T-cell (primary cell): ENCODE measurements at regions not wholly inside any gene's neighbourhood (a gene's known extent, or its start where the extent isn't known, plus 50 kb on each side); places are given as distances from the start of the nearest gene placed in this dataset.
"Not testable (repeated sequence)": the region's sequence is repeated elsewhere in the genome, so short reads cannot be mapped to it uniquely, and the experiment has no call there.

Experiments used
- ATAC-seq, 4 experiments: fragments of 200-7000 bp in 3 of 4; fragments of 150-1000 bp in 1 of 4; cut with Tn5 transposase; replicated peaks in 1 of 4; 1 replicate in 3 of 4; 2 replicates in 1 of 4; pipeline ENCODE4 v1.10.0; 2021; ENCODE audit warnings: moderate library complexity in 3 of 4, mild to moderate bottlenecking in 2 of 4, moderate number of reproducible peaks in 1 of 4
- CTCF ChIA-PET, 2 donors: fragments of 300-600 bp; sonication (Branson Sonifier 250); formaldehyde crosslinking; loops; one replicate each; lab custom pipeline; 2022; ENCODE audit warnings: antibody characterized with exemption in 2 of 2; lab: Charles Lee
- POLR2A ChIA-PET, 2 donors: fragments of 300-600 bp; sonication (Branson Sonifier 250); formaldehyde crosslinking; loops; one replicate each; lab custom pipeline; 2022; ENCODE audit warnings: antibody characterized with exemption in 2 of 2; lab: Charles Lee
- DNase-seq, 35 experiments: peaks; one replicate each; pipeline versions ENCODE4 v3.0.0 to v3.0.0-alpha.2; 2013 to 2023
- H3K27ac ChIP-seq: one replicate; pipeline ENCODE4 v1.5.1; 2013; ENCODE audit warnings: low read length
- H3K27me3 ChIP-seq, 2 experiments: replicated peaks in 1 of 2; 1 replicate in 1 of 2; 2 replicates in 1 of 2; pipeline versions ENCODE4 v1.6.1 to v1.7.0; 2013; ENCODE audit warnings: low read length in 1 of 2, mixed read lengths in 1 of 2; ENCODE audit not compliant: control insufficient read depth in 2 of 2, insufficient read depth in 2 of 2; ENCODE audit errors: extremely low read depth in 1 of 2
- H3K36me3 ChIP-seq, 2 donors: 1 replicate in 1 of 2; 2 replicates in 1 of 2; pipeline versions ENCODE4 v1.6.1 to v1.7.0; 2013; ENCODE audit warnings: low read length in 1 of 2; ENCODE audit not compliant: control insufficient read depth in 2 of 2, insufficient read depth in 1 of 2; ENCODE audit errors: extremely low read depth in 1 of 2
- H3K4me1 ChIP-seq, 2 experiments: 1 replicate in 1 of 2; 2 replicates in 1 of 2; pipeline versions ENCODE4 v1.6.1 to v1.7.0; 2013; ENCODE audit warnings: low read length in 2 of 2, mixed read lengths in 1 of 2; ENCODE audit not compliant: insufficient read depth in 2 of 2, control insufficient read depth in 1 of 2; ENCODE audit errors: extremely low read depth in 1 of 2
- H3K4me3 ChIP-seq, 2 donors: 1 replicate in 1 of 2; 2 replicates in 1 of 2; pipeline versions ENCODE4 v1.5.1 to v1.7.0; 2013; ENCODE audit warnings: mild to moderate bottlenecking in 2 of 2, low read length in 1 of 2, moderate library complexity in 1 of 2; ENCODE audit not compliant: control insufficient read depth in 1 of 2; ENCODE audit errors: extremely low read depth in 1 of 2
- H3K9me3 ChIP-seq: 2 replicates; pipeline ENCODE4 v1.7.0; 2013
- H3K27ac Mint-ChIP-seq, 2 donors: one replicate each; pipeline ENCODE4 v1.8.0; 2020 to 2021; ENCODE audit warnings: mild to moderate bottlenecking in 2 of 2, mixed read lengths in 2 of 2
- H3K27me3 Mint-ChIP-seq, 2 donors: one replicate each; pipeline ENCODE4 v1.8.0; 2021 to 2022; ENCODE audit warnings: mixed read lengths in 2 of 2
- H3K36me3 Mint-ChIP-seq: one replicate; pipeline ENCODE4 v1.8.0; 2021; ENCODE audit warnings: mixed read lengths
- H3K4me1 Mint-ChIP-seq, 3 donors: one replicate each; pipeline ENCODE4 v1.8.0; 2020 to 2022; ENCODE audit warnings: mixed read lengths in 3 of 3, mild to moderate bottlenecking in 1 of 3
- H3K4me3 Mint-ChIP-seq, 3 donors: one replicate each; pipeline ENCODE4 v1.8.0; 2020 to 2022; ENCODE audit warnings: mild to moderate bottlenecking in 3 of 3, mixed read lengths in 3 of 3, moderate library complexity in 3 of 3
- H3K9me3 Mint-ChIP-seq, 3 donors: one replicate each; pipeline ENCODE4 v1.8.0; 2020 to 2022; ENCODE audit warnings: mixed read lengths in 3 of 3
- WGBS: methylation state at CpG from one replicate; pipeline ENCODE4 v1.1.5; 2013; ENCODE audit warnings: missing lambda C conversion rate; ENCODE audit not compliant: insufficient coverage; 5-methylcytosine and 5-hydroxymethylcytosine counted together

DNA sequence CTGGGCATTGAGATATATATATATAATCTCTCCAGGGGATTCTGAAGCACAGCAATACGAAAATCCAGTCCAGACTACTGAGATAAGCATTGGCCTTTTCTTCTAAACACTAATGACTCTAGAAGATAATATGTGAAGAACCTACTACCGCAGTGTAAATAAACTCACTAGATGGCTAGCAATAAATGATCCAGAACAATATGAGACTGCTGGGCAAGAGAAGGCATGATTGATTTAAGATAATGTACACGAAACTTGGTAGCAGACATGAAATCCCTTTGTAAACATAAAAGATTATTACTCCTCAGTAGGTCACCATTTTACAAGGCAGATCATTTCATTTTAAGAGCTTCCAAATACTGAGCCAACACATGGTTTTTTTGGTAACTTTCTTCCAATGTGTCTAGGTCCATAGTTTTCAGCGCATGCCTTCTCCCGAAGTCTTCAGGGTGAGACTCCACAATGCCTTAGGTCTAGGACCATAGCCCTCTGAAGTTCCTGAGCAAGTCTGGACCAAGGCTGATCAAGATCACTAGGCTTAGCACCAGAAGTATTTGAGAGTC lies 193.2 kb downstream of the LRRN1 start:
- CTCF ChIA-PET = no interaction called here
- no peaks in the 10 kb centered on the region for H3K36me3 Mint-ChIP-seq
- Histone ChIP-seq H3K9me3 (no peaks in the 10 kb centered on the region), H3K27me3 (no peaks in the 10 kb centered on the region), H3K4me3 (no peak overlapping the region), H3K27ac (no peak overlapping the region), H3K4me1 (no peaks in the 10 kb centered on the region), H3K36me3 (no peaks in the 10 kb centered on the region)
- DNase-seq (no peak), ATAC-seq (no peak)
- no peaks in the 10 kb centered on the region for H3K4me1 Mint-ChIP-seq
- H3K27me3 Mint-ChIP-seq = no peaks in the 10 kb centered on the region
- WGBS = 95% methylated on average over 2 of the region's 5 CpGs
- H3K4me3 Mint-ChIP-seq = no peak overlapping the region
- no peaks in the 10 kb centered on the region for H3K9me3 Mint-ChIP-seq
- POLR2A ChIA-PET = no interaction called here
- H3K27ac Mint-ChIP-seq = no peak overlapping the region

DNA sequence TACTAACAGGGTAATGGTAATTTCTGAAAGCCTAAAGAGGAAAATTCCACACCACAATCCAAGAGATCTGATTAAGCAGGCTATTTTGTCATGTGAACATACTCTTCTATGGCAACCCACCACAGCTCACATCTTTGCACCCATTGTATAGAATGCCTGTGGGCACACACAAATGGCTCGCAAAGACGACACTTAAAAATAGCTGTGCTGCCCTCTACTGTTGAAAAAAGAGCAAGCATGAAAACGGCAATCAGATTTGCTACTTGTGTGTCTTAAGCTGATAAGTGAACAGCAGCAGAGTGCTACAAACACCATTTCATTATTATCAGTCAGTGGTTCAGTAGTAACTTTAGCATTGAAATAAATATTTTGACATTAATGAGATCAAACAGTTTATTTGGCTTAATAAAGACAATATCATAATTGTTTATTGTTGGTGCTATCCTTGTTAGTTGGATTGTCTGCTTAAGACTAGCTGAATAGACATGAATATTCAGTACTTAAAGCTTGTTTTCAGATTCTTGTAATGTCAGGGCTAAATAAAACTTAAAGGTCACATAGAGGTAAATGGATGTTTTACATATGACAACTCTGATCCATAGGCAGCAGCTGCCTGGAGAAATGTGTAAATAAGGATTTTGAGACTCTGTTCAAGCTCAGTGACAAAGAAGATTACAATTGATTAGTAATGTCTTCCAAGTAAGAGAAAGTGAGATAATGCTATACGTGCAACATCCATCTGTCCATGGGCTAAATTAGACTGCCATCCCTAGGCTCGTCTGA lies 199.1 kb downstream of the LRRN1 start:
- H3K27me3 Mint-ChIP-seq = no peaks in the 10 kb centered on the region
- H3K36me3 Mint-ChIP-seq = no peaks in the 10 kb centered on the region
- Histone ChIP-seq H3K4me1 (no peaks in the 10 kb centered on the region), H3K27me3 (no peaks in the 10 kb centered on the region), H3K36me3 (no peaks in the 10 kb centered on the region), H3K4me3 (no peak overlapping the region), H3K27ac (no peak overlapping the region), H3K9me3 (no peaks in the 10 kb centered on the region)
- peaks cover 0 to 4% (median 0%) of the 10 kb centered on the region in 3 donors for H3K9me3 Mint-ChIP-seq
- DNase-seq = peak in 6 of 35 experiments; percentile 0 to 37 (median 1)
- CTCF ChIA-PET = interaction anchor here (0.6 to 1.9 kb wide), 7 partner anchors 8 to 798 kb away, joined by 3 to 25 read pairs (median 6); no protein-coding TSS in a partner anchor
- no peaks in the 10 kb centered on the region for H3K4me1 Mint-ChIP-seq
- POLR2A ChIA-PET = no interaction called here
- 48% methylated on average over 4 of the region's 5 CpGs for WGBS
- H3K4me3 Mint-ChIP-seq = no peak overlapping the region
- ATAC-seq = peak in 1 of 4 experiments; percentile 27
- H3K27ac Mint-ChIP-seq = no peak overlapping the region

DNA sequence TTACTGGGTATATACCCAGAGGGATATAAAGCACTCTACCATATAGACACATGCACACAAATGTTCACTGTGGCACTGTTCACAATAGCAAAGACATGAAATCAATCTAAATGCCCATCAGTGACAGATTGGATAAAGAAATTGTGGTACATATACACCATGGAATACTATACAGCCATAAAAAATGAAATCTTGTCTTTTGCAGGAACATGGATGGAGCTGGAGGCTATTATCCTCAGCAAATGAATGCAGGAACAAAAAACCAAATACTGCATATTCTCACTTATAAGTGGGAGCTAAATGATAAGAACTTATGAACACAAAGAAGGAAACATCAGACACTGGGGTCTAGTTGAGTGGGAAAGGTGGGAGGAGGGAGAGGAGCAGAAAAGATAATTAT lies 200.1 kb downstream of the LRRN1 start:
- H3K27ac Mint-ChIP-seq, POLR2A ChIA-PET, ATAC-seq: not testable (repeated sequence)

DNA sequence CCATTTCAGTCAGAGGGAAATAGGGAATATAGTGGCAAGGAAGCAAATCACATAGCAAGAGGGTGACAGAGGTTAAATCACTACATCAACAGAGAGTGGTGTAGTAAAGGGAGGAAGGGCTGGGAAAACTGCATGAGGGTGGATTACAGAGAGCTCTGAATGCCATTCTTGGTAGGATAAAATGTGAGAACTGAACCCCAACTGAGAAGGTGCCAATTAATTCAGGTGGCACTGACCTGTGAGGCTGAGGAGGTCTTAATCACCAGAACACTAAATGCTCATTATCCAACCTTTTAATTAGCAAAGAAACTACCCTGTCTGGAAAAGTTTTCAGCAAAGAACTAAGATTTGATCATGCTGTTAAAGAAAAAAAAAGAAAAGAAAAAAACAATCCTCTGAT lies 202.7 kb downstream of the LRRN1 start:
- H3K36me3 Mint-ChIP-seq = no peaks in the 10 kb centered on the region
- H3K27ac Mint-ChIP-seq = no peak overlapping the region
- ATAC-seq = no peak

More for the DNA sequence above, 200.1 kb downstream of the LRRN1 start:
- H3K4me1 Mint-ChIP-seq, H3K36me3 Mint-ChIP-seq, H3K27me3 Mint-ChIP-seq, H3K27me3 ChIP-seq, DNase-seq, H3K9me3 ChIP-seq, H3K27ac ChIP-seq, H3K4me3 ChIP-seq, H3K36me3 ChIP-seq, H3K4me3 Mint-ChIP-seq, H3K4me1 ChIP-seq, H3K9me3 Mint-ChIP-seq: not testable (repeated sequence)
- CTCF ChIA-PET = interaction anchor here in 1 of 2 donors (1.9 kb wide), 1 partner anchor 799 kb away, joined by 25 read pairs; no protein-coding TSS in a partner anchor

DNA sequence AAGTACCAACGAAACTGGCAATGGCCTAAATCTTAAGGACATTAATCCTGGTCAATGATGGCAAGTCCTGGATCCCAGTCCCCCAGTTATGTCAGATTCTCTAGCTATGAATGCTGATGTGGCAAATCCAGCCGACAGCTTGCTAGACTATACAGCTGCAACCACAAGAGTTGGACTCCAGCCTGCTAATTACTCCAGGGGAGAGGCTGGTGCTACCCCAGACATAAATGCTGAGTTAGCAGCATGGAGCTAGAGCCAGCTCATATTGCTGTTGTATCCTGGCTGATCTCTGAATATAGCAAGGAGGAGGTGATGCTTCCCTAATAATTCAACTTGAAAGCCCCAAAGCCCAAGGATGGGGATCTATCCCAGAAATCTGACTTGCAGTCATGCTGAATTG lies 207.1 kb downstream of the LRRN1 start:
- Histone ChIP-seq H3K27ac (no peak overlapping the region), H3K36me3 (no peaks in the 10 kb centered on the region), H3K9me3 (no peaks in the 10 kb centered on the region), H3K4me1 (no peaks in the 10 kb centered on the region), H3K27me3 (no peaks in the 10 kb centered on the region), H3K4me3 (no peak overlapping the region)
- no peaks in the 10 kb centered on the region for H3K27me3 Mint-ChIP-seq
- H3K9me3 Mint-ChIP-seq = no peaks in the 10 kb centered on the region
- H3K4me1 Mint-ChIP-seq = no peaks in the 10 kb centered on the region
- DNase-seq (no peak), ATAC-seq (no peak)
- no peaks in the 10 kb centered on the region for H3K36me3 Mint-ChIP-seq
- 50% methylated on average over 1 of the region's 2 CpGs for WGBS
- no peak overlapping the region for H3K27ac Mint-ChIP-seq
- H3K4me3 Mint-ChIP-seq = no peak overlapping the region
- ChIA-PET CTCF (interaction anchor here in 1 of 2 donors (0.9 kb wide), 1 partner anchor 9 kb away, joined by 4 read pairs; no protein-coding TSS in a partner anchor), POLR2A (no interaction called here)

More for the DNA sequence above, 202.7 kb downstream of the LRRN1 start:
- H3K36me3 ChIP-seq = no peaks in the 10 kb centered on the region
- DNase-seq = no peak
- peaks cover 0 to 4% (median 0%) of the 10 kb centered on the region in 3 donors for H3K9me3 Mint-ChIP-seq
- no peaks in the 10 kb centered on the region for H3K27me3 Mint-ChIP-seq
- H3K27ac ChIP-seq = no peak overlapping the region
- ChIA-PET CTCF (interaction anchor here in 1 of 2 donors (0.8 kb wide), 1 partner anchor 645 kb away, joined by 3 read pairs; no protein-coding TSS in a partner anchor), POLR2A (no interaction called here)
- no peaks in the 10 kb centered on the region for H3K4me1 Mint-ChIP-seq
- H3K27me3 ChIP-seq = no peaks in the 10 kb centered on the region
- H3K4me1 ChIP-seq = no peaks in the 10 kb centered on the region
- H3K4me3 Mint-ChIP-seq = no peak overlapping the region
- no peak overlapping the region for H3K4me3 ChIP-seq
- H3K9me3 ChIP-seq = no peaks in the 10 kb centered on the region

DNA sequence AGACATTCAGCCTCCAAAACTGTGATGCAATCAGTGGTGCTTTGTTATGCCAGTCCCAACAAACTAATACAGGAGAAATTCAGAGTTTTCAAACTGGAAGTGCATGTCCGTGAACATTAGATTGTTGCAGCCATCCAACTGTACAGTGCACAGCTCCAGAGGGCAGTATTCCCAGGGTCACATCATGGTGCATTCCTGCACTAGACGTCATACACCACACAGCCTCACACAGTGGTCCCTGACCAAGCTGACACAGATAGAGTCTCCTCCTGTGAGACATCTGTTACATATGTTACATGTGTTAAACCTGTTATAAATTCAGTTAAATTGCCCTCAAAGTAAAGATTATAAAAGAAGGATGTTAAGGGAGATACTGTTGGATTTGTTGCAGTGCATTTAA lies 209.0 kb downstream of the LRRN1 start:
- Mint-ChIP-seq H3K9me3 (no peaks in the 10 kb centered on the region), H3K36me3 (no peaks in the 10 kb centered on the region), H3K4me3 (no peak overlapping the region), H3K27ac (no peak overlapping the region), H3K4me1 (no peaks in the 10 kb centered on the region), H3K27me3 (no peaks in the 10 kb centered on the region)
- Histone ChIP-seq H3K27ac (no peak overlapping the region), H3K4me1 (no peaks in the 10 kb centered on the region), H3K27me3 (no peaks in the 10 kb centered on the region), H3K9me3 (no peaks in the 10 kb centered on the region), H3K36me3 (no peaks in the 10 kb centered on the region), H3K4me3 (no peak overlapping the region)
- DNase-seq = no peak
- ATAC-seq = no peak
- CTCF ChIA-PET = interaction anchor here in 1 of 2 donors (0.6 kb wide), 1 partner anchor 557 kb away, joined by 3 read pairs; no protein-coding TSS in a partner anchor
- WGBS = 82% methylated on average over 1 of the region's 2 CpGs
- POLR2A ChIA-PET = no interaction called here
